HG02943 (cell line): ENCODE measurements at regions not wholly inside any gene's neighbourhood (a gene's known extent, or its start where the extent isn't known, plus 50 kb on each side); places are given as distances from the start of the nearest gene placed in this dataset.

ENCODE experiments used
- ATAC-seq: cut with Tn5 transposase; IDR thresholded peaks from one replicate; pipeline ENCODE4 v1.9.1; 2021; ENCODE audit warnings: mild to moderate bottlenecking, low read depth, moderate library complexity; ENCODE audit not compliant: unreplicated experiment

DNA sequence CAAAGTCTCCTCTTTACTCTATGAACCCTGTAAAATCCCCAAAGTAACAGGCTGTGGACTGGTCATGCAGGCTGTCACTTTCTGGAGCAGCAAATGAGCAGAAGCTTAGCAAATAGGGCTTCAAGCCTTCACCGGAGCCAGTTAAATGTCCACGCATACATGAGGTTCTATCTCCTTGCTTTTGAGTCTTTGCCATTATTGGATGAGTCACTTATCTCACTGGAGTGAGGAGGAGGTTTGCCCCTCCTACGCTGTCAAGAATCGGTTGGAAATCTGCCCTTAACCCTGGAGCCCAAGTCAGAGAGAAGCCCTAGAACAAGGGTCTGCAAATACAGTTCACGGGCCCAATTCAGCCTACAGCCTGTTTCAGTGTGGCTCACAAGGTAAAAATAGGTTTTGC, 126.1 kb upstream of the CTNNB1 start:
- ATAC-seq: no peak

GRCh38 chr3:41075975-41076374, 123.3 kb upstream of the CTNNB1 start:
- ATAC-seq: no peak

DNA sequence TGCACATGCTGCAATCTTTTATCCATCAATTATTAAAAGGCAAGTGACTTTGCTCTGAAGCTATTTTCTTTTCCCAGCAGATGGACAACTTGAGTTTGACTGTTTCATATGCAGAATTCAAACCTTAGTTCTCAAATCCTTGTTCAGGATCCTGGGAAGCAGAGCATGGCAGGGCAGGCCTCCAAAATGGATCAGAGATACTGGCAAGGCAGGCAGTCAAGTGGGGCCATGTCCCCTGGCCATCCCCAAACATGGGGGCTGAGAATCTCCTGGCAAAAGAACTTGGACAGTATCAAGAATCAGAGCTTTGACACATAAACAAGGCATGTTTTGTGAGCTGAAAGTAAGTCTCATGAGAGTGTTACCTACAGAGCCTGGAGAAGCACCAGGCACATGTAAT, 122.9 kb upstream of the CTNNB1 start:
- no peak for ATAC-seq

GRCh38 chr3:41080141-41080540, 119.2 kb upstream of the CTNNB1 start:
- ATAC-seq: no peak

- ATAC-seq: no peak
Measured at GRCh38 chr3:41088882-41089281, 110.4 kb upstream of the CTNNB1 start.

- ATAC-seq: no peak
Measured at GRCh38 chr3:41089566-41089965, 109.7 kb upstream of the CTNNB1 start.

GRCh38 chr3:41092844-41093243, 106.5 kb upstream of the CTNNB1 start:
- no peak for ATAC-seq

GRCh38 chr3:41093476-41093875, 105.8 kb upstream of the CTNNB1 start:
- no peak for ATAC-seq

- ATAC-seq: no peak
Measured at GRCh38 chr3:41094351-41094750, 105.0 kb upstream of the CTNNB1 start.

DNA sequence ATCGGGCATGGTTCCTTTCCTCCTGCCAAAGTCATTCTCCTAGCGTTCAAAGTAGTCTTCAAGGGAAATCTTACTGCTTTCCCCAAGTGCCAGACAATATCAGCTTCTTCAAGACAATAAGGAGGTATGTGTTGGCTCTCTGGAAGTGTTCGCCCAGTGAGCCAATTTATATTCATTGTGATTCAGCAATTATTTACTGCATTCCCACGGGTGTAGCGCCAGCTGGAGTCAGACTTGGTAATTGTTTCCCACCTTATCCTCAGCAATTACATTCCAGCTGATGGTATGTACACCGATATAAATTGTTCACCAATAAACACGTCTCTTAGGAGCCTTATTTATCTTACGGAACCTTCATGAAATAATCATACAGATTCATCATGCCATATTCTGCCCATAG, 103.6 kb upstream of the CTNNB1 start:
- ATAC-seq: no peak

DNA sequence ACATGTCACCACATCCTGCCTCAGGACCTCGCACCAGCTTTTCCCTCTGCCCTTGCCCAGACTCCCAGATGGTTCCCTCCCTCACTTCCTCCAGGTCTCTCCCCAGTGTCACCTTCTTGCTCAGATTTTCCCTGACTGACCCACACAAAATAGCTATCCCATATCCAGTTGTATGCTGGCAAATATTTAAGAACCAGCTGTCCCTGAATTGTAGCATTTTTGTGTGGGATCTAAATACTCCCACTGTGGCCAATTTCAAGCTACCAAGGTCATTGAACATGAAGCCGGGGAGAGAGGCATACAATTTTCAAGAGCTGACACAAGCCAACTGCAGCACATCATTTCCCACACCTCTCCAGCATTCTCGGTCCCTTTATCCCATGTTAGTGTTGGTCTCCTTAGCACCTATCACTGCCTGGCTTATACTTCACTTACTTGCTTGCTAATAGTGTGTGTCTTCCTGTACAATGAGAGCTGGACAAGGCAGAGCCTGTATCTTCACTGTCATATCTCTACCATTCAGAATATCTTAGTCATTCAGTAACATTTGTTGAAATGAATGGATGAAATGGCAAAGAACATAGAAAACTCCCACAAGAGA, 101.3 kb upstream of the CTNNB1 start:
- ATAC-seq: no peak

- no peak for ATAC-seq
Measured at GRCh38 chr3:41101231-41101630, 98.1 kb upstream of the CTNNB1 start.

GRCh38 chr3:41102053-41102556, 97.2 kb upstream of the CTNNB1 start:
- no peak for ATAC-seq

- no peak for ATAC-seq
Measured at GRCh38 chr3:41102750-41103149, 96.6 kb upstream of the CTNNB1 start.

- ATAC-seq: no peak
Measured at GRCh38 chr3:41103200-41103599, 96.1 kb upstream of the CTNNB1 start.

- no peak for ATAC-seq
Measured at GRCh38 chr3:41104147-41104546, 95.2 kb upstream of the CTNNB1 start.

GRCh38 chr3:41106691-41107090, 92.6 kb upstream of the CTNNB1 start:
- no peak for ATAC-seq

GRCh38 chr3:41111011-41111410, 88.3 kb upstream of the CTNNB1 start:
- no peak for ATAC-seq

DNA sequence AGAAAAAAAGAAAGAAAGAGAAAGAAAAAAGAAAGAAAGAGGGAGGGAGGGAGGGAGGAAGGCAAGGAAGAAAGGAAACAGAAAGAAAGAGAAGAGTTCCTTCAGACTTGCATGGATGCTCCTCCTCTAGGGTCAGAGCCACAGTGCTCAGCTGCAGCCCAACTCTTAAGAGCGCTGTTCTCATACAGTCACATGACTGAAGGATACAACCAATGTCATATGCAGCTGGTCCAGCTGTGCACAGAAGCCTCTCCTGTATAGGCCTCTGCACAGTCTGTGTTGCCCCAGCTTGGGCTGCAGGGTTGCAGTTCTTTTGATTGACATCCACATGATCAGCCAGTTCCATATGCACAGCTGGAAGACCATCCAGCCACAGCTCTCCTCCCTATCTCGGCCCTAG, 86.8 kb upstream of the CTNNB1 start:
- ATAC-seq: no peak

- ATAC-seq: no peak
Measured at GRCh38 chr3:41115069-41115468, 84.2 kb upstream of the CTNNB1 start.

- ATAC-seq: no peak
Measured at GRCh38 chr3:41116851-41117250, 82.5 kb upstream of the CTNNB1 start.

- peak; percentile 81 for ATAC-seq
Measured at GRCh38 chr3:41117398-41117870, 81.9 kb upstream of the CTNNB1 start.
